ENCODE measurements at regions not wholly inside any gene's neighbourhood (a gene's known extent, or its start where the extent isn't known, plus 50 kb on each side); places are given as distances from the start of the nearest gene placed in this dataset.

- Histone ChIP-seq H3K36me3 (replicated peaks) (no peaks in the 10 kb centered on the region), H3K27me3 (replicated peaks) (no peaks in the 10 kb centered on the region), H3K27ac (no peak overlapping the region), H3K4me3 (ENCODE audit: low read depth, low read length) (no peak overlapping the region)
- DNase-seq, result peak; percentile 73
- in situ Hi-C loops (cut with HindIII; ENCODE audit: low pct_ligation_motif_present, low sequenced_read_pairs), result no loop called here
- TF ChIP-seq CTCF (IDR thresholded peaks at IDR 0.05; ENCODE audit: low read depth, low read length, missing control alignments), result peak; percentile 90
These were observed 381.6 kb downstream of the TYW1 start for GRCh38 chr7:67377939-67378862.

GRCh38 chr7:67380326-67380725 is 383.7 kb downstream of the TYW1 start:
- no peak overlapping the region for H3K27ac ChIP-seq
- in situ Hi-C loops (cut with HindIII; ENCODE audit: low pct_ligation_motif_present, low sequenced_read_pairs), result no loop called here
- no peak for DNase-seq
- H3K27me3 ChIP-seq (replicated peaks), result no peaks in the 10 kb centered on the region
- H3K36me3 ChIP-seq (replicated peaks), result no peaks in the 10 kb centered on the region
- no peak overlapping the region for H3K4me3 ChIP-seq (ENCODE audit: low read depth, low read length)
- TF ChIP-seq CTCF (IDR thresholded peaks at IDR 0.05; ENCODE audit: low read depth, low read length, missing control alignments), result no peak

GRCh38 chr7:67380858-67381257 is 384.2 kb downstream of the TYW1 start:
- TF ChIP-seq CTCF (IDR thresholded peaks at IDR 0.05; ENCODE audit: low read depth, low read length, missing control alignments), result no peak
- in situ Hi-C loops (cut with HindIII; ENCODE audit: low pct_ligation_motif_present, low sequenced_read_pairs), result no loop called here

GRCh38 chr7:67387851-67388250 is 391.2 kb downstream of the TYW1 start:
- H3K27ac ChIP-seq, result no peak overlapping the region
- H3K4me3 ChIP-seq (ENCODE audit: low read depth, low read length), result no peak overlapping the region
- no peak for TF ChIP-seq CTCF (IDR thresholded peaks at IDR 0.05; ENCODE audit: low read depth, low read length, missing control alignments)
- DNase-seq, result no peak
- in situ Hi-C loops (cut with HindIII; ENCODE audit: low pct_ligation_motif_present, low sequenced_read_pairs), result no loop called here
- H3K27me3 ChIP-seq (replicated peaks), result no peaks in the 10 kb centered on the region
- H3K36me3 ChIP-seq (replicated peaks), result no peaks in the 10 kb centered on the region

More at GRCh38 chr7:67380858-67381257, 384.2 kb downstream of the TYW1 start:
- no peak for DNase-seq
- Histone ChIP-seq H3K27me3 (replicated peaks) (no peaks in the 10 kb centered on the region), H3K4me3 (ENCODE audit: low read depth, low read length) (no peak overlapping the region), H3K36me3 (replicated peaks) (no peaks in the 10 kb centered on the region), H3K27ac (no peak overlapping the region)

GRCh38 chr7:67391168-67391567 is 394.5 kb downstream of the TYW1 start:
- in situ Hi-C loops (cut with HindIII; ENCODE audit: low pct_ligation_motif_present, low sequenced_read_pairs), result no loop called here
- Histone ChIP-seq H3K4me3 (ENCODE audit: low read depth, low read length) (no peak overlapping the region), H3K36me3 (replicated peaks) (no peaks in the 10 kb centered on the region), H3K27me3 (replicated peaks) (no peaks in the 10 kb centered on the region), H3K27ac (no peak overlapping the region)
- no peak for TF ChIP-seq CTCF (IDR thresholded peaks at IDR 0.05; ENCODE audit: low read depth, low read length, missing control alignments)
- no peak for DNase-seq
